ENCODE measurements at regions not wholly inside any gene's neighbourhood (a gene's known extent, or its start where the extent isn't known, plus 50 kb on each side); places are given as distances from the start of the nearest gene placed in this dataset.

DNA sequence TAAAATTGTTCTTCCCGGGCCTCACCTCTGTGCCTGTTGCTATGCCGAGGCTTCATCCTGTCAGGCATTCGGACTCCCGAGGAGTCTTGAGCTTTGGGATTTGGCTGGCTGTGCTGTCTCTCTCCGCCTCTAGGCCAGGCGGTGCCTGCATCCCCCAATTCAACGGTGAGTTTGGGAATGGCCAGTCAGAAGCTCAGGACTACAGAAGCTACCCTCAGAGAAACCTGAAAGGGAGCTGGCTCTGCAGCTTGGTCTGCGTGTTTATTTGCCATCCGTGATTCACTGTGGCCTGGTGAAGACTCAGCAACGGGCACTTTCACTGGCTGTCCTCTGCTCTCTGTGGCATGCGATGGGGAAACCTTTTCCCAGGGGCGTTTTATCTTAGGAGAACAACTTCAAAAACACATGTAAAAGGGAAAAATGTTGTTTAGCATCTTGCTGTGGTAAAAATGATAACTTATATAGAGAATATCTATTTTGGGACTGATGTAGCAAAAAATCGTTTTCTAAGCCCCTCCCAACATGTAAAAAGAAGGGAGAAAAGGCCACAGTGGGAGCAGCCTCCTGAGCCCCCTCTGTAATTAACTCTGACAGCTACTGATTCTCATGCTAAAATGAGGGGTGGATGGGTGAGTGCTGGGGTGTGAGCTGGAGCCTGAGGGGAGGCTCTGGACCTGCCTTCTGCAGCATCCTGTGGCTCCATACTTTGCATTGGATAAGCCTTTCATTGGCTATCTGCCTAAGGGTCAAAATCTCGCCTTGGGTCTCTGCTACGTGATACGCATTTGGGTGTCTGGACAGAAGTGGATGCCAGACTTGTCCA, 103.4 kb upstream of the KLHL25 start:
- ChIA-PET POLR2A (no interaction called here), CTCF (interaction anchor here (1.5 kb wide), 1 partner anchor 11 kb away, joined by 4 read pairs; no protein-coding TSS in a partner anchor)
- DNase-seq (ENCODE audit: extremely low spot score), result no peak

DNA sequence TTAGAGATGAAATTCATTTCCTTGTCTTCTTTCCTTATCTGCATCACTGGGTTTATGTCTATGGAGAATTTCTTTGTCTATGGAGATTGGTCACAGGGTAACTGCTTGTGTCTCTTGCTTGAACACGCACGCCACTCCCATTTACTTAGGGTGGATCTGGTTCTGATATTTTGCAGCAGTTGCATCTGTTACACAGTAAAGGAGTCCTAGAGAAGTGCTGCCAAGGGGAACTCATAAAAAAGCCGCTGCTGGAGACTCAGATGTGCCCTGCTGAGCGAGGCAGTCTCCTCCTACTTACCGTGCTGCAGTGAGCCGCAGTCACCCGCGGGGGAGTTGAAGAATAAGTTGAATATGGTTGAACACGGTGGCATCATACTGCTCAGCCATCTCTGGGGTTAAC, 105.2 kb upstream of the KLHL25 start:
- DNase-seq (ENCODE audit: extremely low spot score), result no peak
- TF ChIP-seq, protein P1, sequence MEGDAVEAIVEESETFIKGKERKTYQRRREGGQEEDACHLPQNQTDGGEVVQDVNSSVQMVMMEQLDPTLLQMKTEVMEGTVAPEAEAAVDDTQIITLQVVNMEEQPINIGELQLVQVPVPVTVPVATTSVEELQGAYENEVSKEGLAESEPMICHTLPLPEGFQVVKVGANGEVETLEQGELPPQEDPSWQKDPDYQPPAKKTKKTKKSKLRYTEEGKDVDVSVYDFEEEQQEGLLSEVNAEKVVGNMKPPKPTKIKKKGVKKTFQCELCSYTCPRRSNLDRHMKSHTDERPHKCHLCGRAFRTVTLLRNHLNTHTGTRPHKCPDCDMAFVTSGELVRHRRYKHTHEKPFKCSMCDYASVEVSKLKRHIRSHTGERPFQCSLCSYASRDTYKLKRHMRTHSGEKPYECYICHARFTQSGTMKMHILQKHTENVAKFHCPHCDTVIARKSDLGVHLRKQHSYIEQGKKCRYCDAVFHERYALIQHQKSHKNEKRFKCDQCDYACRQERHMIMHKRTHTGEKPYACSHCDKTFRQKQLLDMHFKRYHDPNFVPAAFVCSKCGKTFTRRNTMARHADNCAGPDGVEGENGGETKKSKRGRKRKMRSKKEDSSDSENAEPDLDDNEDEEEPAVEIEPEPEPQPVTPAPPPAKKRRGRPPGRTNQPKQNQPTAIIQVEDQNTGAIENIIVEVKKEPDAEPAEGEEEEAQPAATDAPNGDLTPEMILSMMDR (IDR thresholded peaks at IDR 0.05; ENCODE audit: control extremely low read depth, extremely low read depth, low read depth, missing control alignments), result no peak
- ChIA-PET POLR2A (no interaction called here), CTCF (no interaction called here)

More for the DNA sequence above, 103.4 kb upstream of the KLHL25 start:
- TF ChIP-seq, protein P1 (IDR thresholded peaks at IDR 0.05; ENCODE audit: control extremely low read depth, extremely low read depth, low read depth, missing control alignments), result no peak

DNA sequence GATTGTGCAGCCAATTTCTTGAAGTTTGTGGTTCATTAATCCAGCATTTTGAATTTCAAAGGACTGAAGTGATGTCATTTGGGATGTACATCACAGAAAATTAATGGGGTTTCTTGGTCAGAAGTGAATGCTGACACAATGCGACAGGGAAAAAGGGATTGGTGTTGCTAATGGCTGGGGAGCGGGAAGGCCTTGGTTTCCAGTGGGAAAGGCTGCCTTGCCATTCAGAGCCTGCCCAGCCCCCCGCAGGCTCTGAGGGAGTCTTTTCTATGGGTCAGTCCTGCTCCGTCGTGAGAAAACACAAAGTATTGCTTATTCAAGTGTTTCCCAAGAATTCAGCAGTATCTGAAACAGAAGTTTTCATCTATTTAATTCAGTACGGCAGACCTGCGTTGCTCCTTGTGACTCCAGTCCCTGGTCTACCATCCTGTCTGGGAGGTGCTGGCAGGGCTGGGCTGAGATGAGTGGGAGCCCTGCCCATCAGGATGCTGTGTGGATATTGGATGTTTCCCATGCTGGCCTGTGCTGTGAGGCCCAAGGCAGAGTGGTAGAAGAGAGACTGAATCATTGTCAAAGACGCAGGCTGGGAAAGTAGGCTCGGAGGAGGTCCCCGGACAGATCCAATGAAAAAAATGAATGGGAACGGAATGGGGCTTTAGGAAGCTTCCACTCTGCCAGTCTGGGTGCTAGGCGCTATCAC, 111.2 kb upstream of the KLHL25 start:
- POLR2A ChIA-PET, result no interaction called here
- CTCF ChIA-PET, result no interaction called here
- TF ChIP-seq, protein P1 (IDR thresholded peaks at IDR 0.05; ENCODE audit: control extremely low read depth, extremely low read depth, low read depth, missing control alignments), result no peak
- no peak for DNase-seq (ENCODE audit: extremely low spot score)

DNA sequence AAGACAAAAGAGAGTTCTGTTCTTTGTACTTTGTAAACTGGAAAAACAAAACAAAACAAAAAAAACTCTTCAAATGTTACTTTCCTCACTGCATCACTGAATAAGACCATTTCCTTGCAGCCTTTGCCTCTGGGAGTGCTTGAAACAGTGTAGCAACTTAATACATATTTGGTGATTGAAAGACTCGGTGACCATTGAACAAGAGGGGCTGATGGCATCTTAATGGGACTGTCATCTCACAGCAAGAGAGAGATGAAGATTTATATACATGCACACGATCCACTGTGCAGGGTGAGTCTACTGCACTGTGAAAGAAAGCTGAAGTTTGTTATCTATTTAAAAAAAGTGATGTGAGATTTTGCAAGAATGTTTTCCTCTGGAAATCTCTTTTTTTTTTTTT, 111.9 kb upstream of the KLHL25 start:
- TF ChIP-seq, protein P1 (IDR thresholded peaks at IDR 0.05; ENCODE audit: control extremely low read depth, extremely low read depth, low read depth, missing control alignments), result no peak
- CTCF ChIA-PET, result no interaction called here
- no peak for DNase-seq (ENCODE audit: extremely low spot score)
- POLR2A ChIA-PET, result interaction anchor here (0.7 kb wide), 1 partner anchor 96 kb away, joined by 5 read pairs; no protein-coding TSS in a partner anchor

DNA sequence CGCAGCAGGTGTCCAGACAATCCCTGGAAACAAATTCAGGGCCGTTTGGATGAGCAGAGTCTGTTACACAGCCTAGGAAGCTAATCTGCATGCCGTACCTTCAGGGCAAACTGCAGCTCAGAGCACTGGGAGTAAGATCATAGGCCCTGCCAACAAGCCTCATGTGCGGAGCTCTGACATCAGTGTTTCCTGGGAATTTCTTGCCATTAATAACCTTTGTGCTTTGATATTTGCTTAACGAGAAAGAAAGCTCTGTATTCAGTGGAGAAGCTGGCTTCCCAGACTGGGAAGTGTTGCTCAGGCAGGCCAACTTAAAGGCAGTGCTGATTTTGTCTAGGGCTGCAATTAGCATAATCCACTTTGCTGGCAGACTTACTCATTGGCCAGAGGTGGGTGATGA, 116.1 kb upstream of the KLHL25 start:
- TF ChIP-seq, protein P1 (IDR thresholded peaks at IDR 0.05; ENCODE audit: control extremely low read depth, extremely low read depth, low read depth, missing control alignments), result no peak
- CTCF ChIA-PET, result no interaction called here

DNA sequence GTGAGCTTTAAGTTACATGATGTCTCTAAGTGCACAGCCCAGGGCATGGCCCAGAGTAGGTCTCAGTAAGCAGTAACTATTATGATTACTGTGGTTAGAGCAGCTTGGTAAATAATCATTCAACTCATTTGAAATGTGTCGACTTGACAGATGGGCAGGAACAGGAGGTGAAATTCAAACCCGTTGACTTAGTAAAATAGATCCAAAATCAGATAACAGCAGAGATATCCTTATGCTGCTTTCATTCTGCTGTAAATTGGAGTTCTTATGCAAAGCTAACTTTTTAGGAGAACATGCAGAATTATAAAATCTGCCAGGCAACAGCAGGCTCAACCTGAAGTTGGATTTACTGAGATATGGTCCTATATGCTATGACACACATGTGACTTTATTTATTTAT, 118.7 kb upstream of the KLHL25 start:
- CTCF ChIA-PET, result interaction anchor here (1.5 kb wide), 1 partner anchor 29 kb away, joined by 3 read pairs; no protein-coding TSS in a partner anchor
- TF ChIP-seq, protein P1 (IDR thresholded peaks at IDR 0.05; ENCODE audit: control extremely low read depth, extremely low read depth, low read depth, missing control alignments), result no peak
- no peak for DNase-seq (ENCODE audit: extremely low spot score)
- POLR2A ChIA-PET, result no interaction called here

More for the DNA sequence above, 116.1 kb upstream of the KLHL25 start:
- POLR2A ChIA-PET, result no interaction called here
- no peak for DNase-seq (ENCODE audit: extremely low spot score)
